ENCODE measurements at regions not wholly inside any gene's neighbourhood (a gene's known extent, or its start where the extent isn't known, plus 50 kb on each side); places are given as distances from the start of the nearest gene placed in this dataset.
A peak's percentile ranks its signal among the peaks of the same experiment; 100 is the strongest.
"Not testable (repeated sequence)": the region's sequence is repeated elsewhere in the genome, so short reads cannot be mapped to it uniquely, and the experiment has no call there.

- intact Hi-C loops (cut with DNase I; ENCODE audit: low total_unique reads); H3K27me3 ChIP-seq; DNase-seq; H3K36me3 ChIP-seq; H3K4me1 ChIP-seq; in situ Hi-C loops (cut with MboI; ENCODE audit: low pct_ligation_motif_present in 1 of 4, low pct_unique_long_range_greater_than_20kb in 1 of 4, low sequenced_read_pairs in 3 of 4); H3K4me3 ChIP-seq; H3K9me3 ChIP-seq; H3K27ac ChIP-seq: not testable (repeated sequence)
- 40 to 48% methylated on average over 1 of the region's 1 CpG for WGBS, 2 donors (ENCODE audit: low coverage in 1 of 2)
Measured at GRCh38 chr17:21572148-21572547, 120.2 kb upstream of the KCNJ18 start.

- H3K4me1 ChIP-seq; intact Hi-C loops (cut with DNase I; ENCODE audit: low total_unique reads); DNase-seq; in situ Hi-C loops (cut with MboI; ENCODE audit: low pct_ligation_motif_present in 1 of 4, low pct_unique_long_range_greater_than_20kb in 1 of 4, low sequenced_read_pairs in 3 of 4); H3K27ac ChIP-seq; H3K27me3 ChIP-seq; H3K36me3 ChIP-seq; H3K9me3 ChIP-seq: not testable (repeated sequence)
- 89% methylated on average over 10 to 36 of the region's 36 CpGs for WGBS, 2 donors (ENCODE audit: low coverage in 1 of 2)
- peak overlapping the region in 2 of 4 donors; percentile 33 to 48 for H3K4me3 ChIP-seq
Measured at GRCh38 chr17:21573271-21573960, 118.9 kb upstream of the KCNJ18 start.

GRCh38 chr17:21573961-21574610 is 118.2 kb upstream of the KCNJ18 start:
- in situ Hi-C loops (cut with MboI; ENCODE audit: low pct_ligation_motif_present in 1 of 4, low pct_unique_long_range_greater_than_20kb in 1 of 4, low sequenced_read_pairs in 3 of 4), result no loop called here
- 64 to 78% methylated on average over 2 to 35 of the region's 39 CpGs for WGBS, 2 donors (ENCODE audit: low coverage in 1 of 2)
- intact Hi-C loops (cut with DNase I; ENCODE audit: low total_unique reads), result no loop called here
- Histone ChIP-seq H3K4me3 (peak overlapping the region in 3 of 4 donors; percentile 30 to 48 (median 33)), H3K27me3 (no peaks in the 10 kb centered on the region), H3K9me3 (no peaks in the 10 kb centered on the region), H3K36me3 (no peaks in the 10 kb centered on the region), H3K27ac (peak overlapping the region in 1 of 4 donors; percentile 52), H3K4me1 (no peaks in the 10 kb centered on the region)
- TF ChIP-seq POLR2AphosphoS5 (IDR thresholded peaks at IDR 0.05), result no peak
- no peak for TF ChIP-seq CTCF (IDR thresholded peaks at IDR 0.05)
- no peak for TF ChIP-seq EP300 (IDR thresholded peaks at IDR 0.05; ENCODE audit: low read depth)
- no peak for TF ChIP-seq POLR2A (IDR thresholded peaks at IDR 0.05)
- DNase-seq, result peak; percentile 38

GRCh38 chr17:21574611-21575255 is 117.6 kb upstream of the KCNJ18 start:
- 90 to 100% methylated on average over 1 to 4 of the region's 16 CpGs for WGBS, 2 donors (ENCODE audit: low coverage in 1 of 2)

GRCh38 chr17:21578783-21579182 is 113.5 kb upstream of the KCNJ18 start:
- DNase-seq; H3K4me1 ChIP-seq; H3K36me3 ChIP-seq; H3K27ac ChIP-seq; intact Hi-C loops (cut with DNase I; ENCODE audit: low total_unique reads); H3K27me3 ChIP-seq; H3K4me3 ChIP-seq; in situ Hi-C loops (cut with MboI; ENCODE audit: low pct_ligation_motif_present in 1 of 4, low pct_unique_long_range_greater_than_20kb in 1 of 4, low sequenced_read_pairs in 3 of 4); H3K9me3 ChIP-seq: not testable (repeated sequence)

More at GRCh38 chr17:21574611-21575255, 117.6 kb upstream of the KCNJ18 start:
- H3K27me3 ChIP-seq; H3K4me1 ChIP-seq; H3K36me3 ChIP-seq; intact Hi-C loops (cut with DNase I; ENCODE audit: low total_unique reads); H3K9me3 ChIP-seq; H3K27ac ChIP-seq; DNase-seq; in situ Hi-C loops (cut with MboI; ENCODE audit: low pct_ligation_motif_present in 1 of 4, low pct_unique_long_range_greater_than_20kb in 1 of 4, low sequenced_read_pairs in 3 of 4): not testable (repeated sequence)
- H3K4me3 ChIP-seq, result peak overlapping the region in 2 of 4 donors; percentile 33 to 48

- Histone ChIP-seq H3K4me3 (no peak overlapping the region), H3K27ac (no peak overlapping the region), H3K9me3 (no peaks in the 10 kb centered on the region), H3K27me3 (no peaks in the 10 kb centered on the region), H3K36me3 (no peaks in the 10 kb centered on the region), H3K4me1 (peaks cover 0 to 6% (median 0%) of the 10 kb centered on the region in 4 donors)
- TF ChIP-seq POLR2A (IDR thresholded peaks at IDR 0.05), result no peak
- no peak for TF ChIP-seq EP300 (IDR thresholded peaks at IDR 0.05; ENCODE audit: low read depth)
- no peak for TF ChIP-seq POLR2AphosphoS5 (IDR thresholded peaks at IDR 0.05)
- no peak for TF ChIP-seq CTCF (IDR thresholded peaks at IDR 0.05)
- DNase-seq, result no peak
- intact Hi-C loops (cut with DNase I; ENCODE audit: low total_unique reads) (no loop called here), in situ Hi-C loops (cut with MboI; ENCODE audit: low pct_ligation_motif_present in 1 of 4, low pct_unique_long_range_greater_than_20kb in 1 of 4, low sequenced_read_pairs in 3 of 4) (no loop called here)
- 91% methylated on average over 23 of the region's 23 CpGs; no CpG with 5 or more reads in 1 of the 2 donors for WGBS, 2 donors (ENCODE audit: low coverage in 1 of 2)
Measured at GRCh38 chr17:21592774-21593173, 99.5 kb upstream of the KCNJ18 start.

GRCh38 chr17:21593452-21594105 is 98.7 kb upstream of the KCNJ18 start:
- H3K9me3 ChIP-seq; H3K27ac ChIP-seq; H3K4me3 ChIP-seq; H3K36me3 ChIP-seq; H3K4me1 ChIP-seq; in situ Hi-C loops (cut with MboI; ENCODE audit: low pct_ligation_motif_present in 1 of 4, low pct_unique_long_range_greater_than_20kb in 1 of 4, low sequenced_read_pairs in 3 of 4); H3K27me3 ChIP-seq; DNase-seq; intact Hi-C loops (cut with DNase I; ENCODE audit: low total_unique reads): not testable (repeated sequence)
- 91% methylated on average over 18 of the region's 20 CpGs; no CpG with 5 or more reads in 1 of the 2 donors for WGBS, 2 donors (ENCODE audit: low coverage in 1 of 2)
